Stimulated activated naive CD8-positive, alpha-beta T cell treated with anti-CD3 and anti-CD28 coated beads, Interleukin-15, Interleukin-2, amounts not matched to agents 100 ng/mL and 50 ng/mL, for 24 hours (primary cell): ENCODE measurements at regions not wholly inside any gene's neighbourhood (a gene's known extent, or its start where the extent isn't known, plus 50 kb on each side); places are given as distances from the start of the nearest gene placed in this dataset.
"Not testable (repeated sequence)": the region's sequence is repeated elsewhere in the genome, so short reads cannot be mapped to it uniquely, and the experiment has no call there.

Source experiments
- H3K27ac Mint-ChIP-seq: one replicate; pipeline ENCODE4 v1.8.0; 2021; ENCODE audit warnings: mild to moderate bottlenecking, mixed read lengths
- H3K27me3 Mint-ChIP-seq: one replicate; pipeline ENCODE4 v1.8.0; 2021; ENCODE audit warnings: mixed read lengths
- H3K36me3 Mint-ChIP-seq: one replicate; pipeline ENCODE4 v1.8.0; 2021; ENCODE audit warnings: low read depth, mixed read lengths
- H3K4me1 Mint-ChIP-seq: one replicate; pipeline ENCODE4 v1.8.0; 2021; ENCODE audit warnings: low read depth, mixed read lengths
- H3K4me3 Mint-ChIP-seq: one replicate; pipeline ENCODE4 v1.8.0; 2021; ENCODE audit warnings: mild to moderate bottlenecking, mixed read lengths
- H3K9me3 Mint-ChIP-seq: one replicate; pipeline ENCODE4 v1.8.0; 2021; ENCODE audit warnings: mixed read lengths

DNA sequence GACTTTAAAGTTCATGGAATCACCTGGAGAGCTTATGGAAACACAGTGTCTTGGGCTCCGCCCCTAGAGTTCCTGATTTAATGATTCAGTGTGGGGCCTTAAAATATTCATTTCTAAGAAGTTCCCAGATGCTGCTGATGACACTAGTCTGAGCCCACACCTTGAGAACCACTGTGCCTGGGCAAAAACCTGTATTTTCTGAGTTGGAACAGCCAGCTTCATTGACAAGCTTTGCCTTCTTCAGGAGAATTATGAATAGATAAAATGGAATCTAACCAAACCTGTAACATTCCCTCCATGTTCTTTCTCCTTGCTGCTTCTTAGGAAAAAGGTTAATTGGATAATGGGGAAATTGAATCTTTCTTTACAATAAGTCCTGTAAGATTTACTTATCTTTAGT, 490.7 kb downstream of the DIPK2A start:
- H3K4me3 Mint-ChIP-seq, result no peak overlapping the region
- no peak overlapping the region for H3K27ac Mint-ChIP-seq
- H3K9me3 Mint-ChIP-seq, result peaks cover 4% of the 10 kb centered on the region
- peaks cover 4% of the 10 kb centered on the region for H3K27me3 Mint-ChIP-seq
- no peaks in the 10 kb centered on the region for H3K36me3 Mint-ChIP-seq
- H3K4me1 Mint-ChIP-seq, result no peaks in the 10 kb centered on the region

DNA sequence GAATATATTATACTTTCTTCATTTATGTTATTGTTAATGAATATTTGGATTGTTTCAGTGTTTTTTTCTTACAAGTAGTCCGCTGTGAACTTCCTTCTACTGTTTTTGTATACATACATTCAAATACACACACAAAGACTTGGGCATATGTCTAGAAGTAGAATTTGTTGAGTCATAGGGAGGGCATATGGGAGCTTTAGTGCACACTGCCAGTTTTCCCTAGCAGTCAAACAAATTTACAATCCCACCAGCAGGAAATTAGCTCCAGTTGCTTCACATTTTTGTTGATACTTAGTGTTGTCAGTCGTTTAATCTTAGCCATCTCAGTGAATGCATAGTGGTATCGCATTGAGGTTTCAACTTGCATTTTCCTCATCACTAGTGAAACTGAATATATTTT, 492.3 kb downstream of the DIPK2A start:
- Mint-ChIP-seq H3K9me3 (no peaks in the 10 kb centered on the region), H3K4me1 (no peaks in the 10 kb centered on the region), H3K27me3 (no peaks in the 10 kb centered on the region), H3K27ac (no peak overlapping the region), H3K4me3 (no peak overlapping the region), H3K36me3 (no peaks in the 10 kb centered on the region)

DNA sequence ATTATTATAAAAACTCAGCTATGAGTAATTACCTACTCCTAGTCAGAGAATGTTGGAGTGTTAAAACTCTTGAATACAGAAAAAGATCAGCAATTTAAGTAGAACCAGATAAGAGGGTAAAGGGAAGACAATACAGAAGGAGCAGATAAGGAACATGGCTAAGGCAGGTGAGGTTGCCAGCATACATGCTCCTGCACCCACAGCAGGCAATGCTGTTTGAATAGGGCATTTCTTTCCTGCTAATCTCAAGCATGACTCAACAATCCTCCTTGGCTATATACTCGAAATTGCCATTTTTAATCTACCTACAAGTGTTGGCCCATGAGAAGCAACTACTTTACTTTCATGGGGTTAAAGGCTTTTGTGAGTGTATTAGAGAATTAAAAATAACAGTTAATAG, 494.5 kb downstream of the DIPK2A start:
- Mint-ChIP-seq H3K9me3 (no peaks in the 10 kb centered on the region), H3K4me1 (no peaks in the 10 kb centered on the region)

DNA sequence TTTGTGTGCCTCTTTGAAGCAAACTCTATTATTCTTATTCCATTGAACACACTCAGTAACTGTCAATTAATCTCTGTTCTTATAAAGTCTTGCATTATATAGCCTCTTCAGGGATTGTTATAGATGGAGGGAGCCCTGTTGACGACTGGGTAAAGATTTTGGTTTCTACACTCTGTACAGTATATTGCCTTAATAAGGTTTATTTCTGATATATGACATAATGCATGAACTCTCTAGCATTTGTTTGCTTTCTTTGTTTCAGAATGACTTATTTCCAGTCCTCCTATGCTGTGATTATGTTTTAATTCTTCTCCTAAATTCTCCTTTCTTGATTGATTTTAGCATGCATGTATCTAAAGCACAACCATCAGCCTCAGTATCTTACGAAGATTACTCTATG, 494.9 kb downstream of the DIPK2A start:
- no peaks in the 10 kb centered on the region for H3K4me1 Mint-ChIP-seq
- H3K36me3 Mint-ChIP-seq, result no peaks in the 10 kb centered on the region
- H3K27me3 Mint-ChIP-seq, result no peaks in the 10 kb centered on the region
- no peaks in the 10 kb centered on the region for H3K9me3 Mint-ChIP-seq
- H3K27ac Mint-ChIP-seq, result no peak overlapping the region
- no peak overlapping the region for H3K4me3 Mint-ChIP-seq

More for the DNA sequence above, 494.5 kb downstream of the DIPK2A start:
- no peaks in the 10 kb centered on the region for H3K36me3 Mint-ChIP-seq
- H3K27ac Mint-ChIP-seq, result no peak overlapping the region
- H3K27me3 Mint-ChIP-seq, result no peaks in the 10 kb centered on the region
- no peak overlapping the region for H3K4me3 Mint-ChIP-seq

DNA sequence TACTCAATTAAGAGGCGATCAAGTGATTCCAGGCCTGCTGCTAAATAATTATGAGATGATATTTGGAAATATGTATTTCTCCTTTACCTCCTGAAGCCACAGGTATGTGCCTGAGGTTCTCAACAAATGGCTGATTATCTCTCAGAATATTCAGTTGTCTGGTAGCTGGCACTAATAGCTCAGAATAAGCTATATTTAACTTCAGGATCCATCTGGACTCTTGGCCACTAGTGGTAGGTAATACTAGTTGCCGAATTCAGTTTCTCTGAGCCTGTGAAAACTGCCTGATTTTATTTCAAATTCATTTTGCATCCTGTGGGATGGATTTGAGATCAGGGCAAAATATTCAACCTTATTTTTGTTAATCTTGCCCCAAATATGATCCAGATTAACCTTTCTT, 499.0 kb downstream of the DIPK2A start:
- Mint-ChIP-seq H3K9me3 (no peaks in the 10 kb centered on the region), H3K27me3 (no peaks in the 10 kb centered on the region), H3K4me1 (no peaks in the 10 kb centered on the region), H3K36me3 (no peaks in the 10 kb centered on the region), H3K4me3 (no peak overlapping the region), H3K27ac (no peak overlapping the region)

DNA sequence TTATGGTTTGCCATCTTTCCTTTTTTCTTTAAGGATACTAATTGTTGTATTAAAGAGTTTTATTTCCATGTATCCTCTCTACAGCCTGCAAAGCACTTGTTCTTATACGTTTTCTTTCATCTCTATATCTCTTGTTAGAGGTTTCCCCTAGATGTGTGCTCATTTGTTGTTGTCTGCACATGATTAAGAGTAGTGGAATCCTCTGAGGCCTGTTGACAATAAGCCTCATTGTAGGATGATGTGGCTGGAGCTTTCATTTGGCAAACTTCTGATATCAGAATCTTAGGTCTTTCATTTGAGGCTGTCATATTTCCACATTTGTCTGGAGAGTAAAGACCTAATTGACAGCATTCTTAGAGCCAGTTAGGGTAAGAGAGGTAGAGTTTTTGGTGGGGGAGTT, 506.0 kb downstream of the DIPK2A start:
- Mint-ChIP-seq H3K36me3 (no peaks in the 10 kb centered on the region), H3K4me1 (no peaks in the 10 kb centered on the region), H3K27ac (no peak overlapping the region), H3K9me3 (peaks cover 3% of the 10 kb centered on the region), H3K4me3 (no peak overlapping the region), H3K27me3 (no peaks in the 10 kb centered on the region)

DNA sequence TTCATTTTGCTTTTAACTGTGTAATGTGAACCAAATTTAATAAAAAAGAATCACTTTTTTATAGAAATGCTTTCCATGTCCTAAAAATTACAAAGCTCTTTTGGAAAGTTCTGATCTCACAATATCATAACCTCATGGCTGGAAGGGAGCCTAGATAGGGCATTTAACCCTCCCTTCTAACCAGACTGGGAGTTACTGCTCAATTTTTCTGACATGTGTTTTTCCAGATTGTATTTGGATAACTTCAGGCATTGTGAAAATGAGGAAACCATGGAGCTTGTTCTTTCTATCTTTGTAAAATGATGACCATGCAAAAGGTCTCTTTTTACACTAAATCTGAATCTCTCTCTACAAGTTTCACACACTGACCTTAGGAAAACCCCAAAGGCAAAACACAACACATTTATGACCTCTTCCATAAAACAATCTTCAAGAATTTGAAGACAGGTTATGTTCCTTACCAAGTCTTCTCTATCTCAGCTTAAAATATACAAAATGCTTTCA, 508.8 kb downstream of the DIPK2A start:
- Mint-ChIP-seq H3K9me3 (peaks cover 3% of the 10 kb centered on the region), H3K4me1 (no peaks in the 10 kb centered on the region), H3K4me3 (no peak overlapping the region), H3K27ac (no peak overlapping the region), H3K27me3 (no peaks in the 10 kb centered on the region), H3K36me3 (no peaks in the 10 kb centered on the region)

DNA sequence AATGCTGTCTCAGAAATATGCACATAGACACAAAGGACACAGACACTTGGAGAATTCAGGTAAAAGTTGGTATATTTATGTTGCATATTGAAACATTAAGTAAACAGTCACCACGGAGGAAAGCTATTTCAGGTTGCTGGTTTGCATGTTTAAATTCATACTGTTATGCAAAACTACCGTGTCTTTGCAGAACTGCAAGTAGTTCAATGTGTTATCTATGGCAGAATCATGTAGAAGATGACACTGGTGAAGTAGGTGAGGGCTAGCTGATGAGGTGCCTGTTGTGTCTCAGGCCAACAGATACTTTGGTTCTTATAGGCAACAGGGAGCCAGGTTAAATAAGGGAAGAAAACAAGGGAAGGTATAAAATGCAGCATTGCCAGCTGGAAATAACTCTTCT, 511.3 kb downstream of the DIPK2A start:
- Mint-ChIP-seq H3K27me3 (no peaks in the 10 kb centered on the region), H3K4me1 (no peaks in the 10 kb centered on the region), H3K27ac (no peak overlapping the region), H3K4me3 (no peak overlapping the region), H3K36me3 (no peaks in the 10 kb centered on the region), H3K9me3 (peaks cover 3% of the 10 kb centered on the region)

DNA sequence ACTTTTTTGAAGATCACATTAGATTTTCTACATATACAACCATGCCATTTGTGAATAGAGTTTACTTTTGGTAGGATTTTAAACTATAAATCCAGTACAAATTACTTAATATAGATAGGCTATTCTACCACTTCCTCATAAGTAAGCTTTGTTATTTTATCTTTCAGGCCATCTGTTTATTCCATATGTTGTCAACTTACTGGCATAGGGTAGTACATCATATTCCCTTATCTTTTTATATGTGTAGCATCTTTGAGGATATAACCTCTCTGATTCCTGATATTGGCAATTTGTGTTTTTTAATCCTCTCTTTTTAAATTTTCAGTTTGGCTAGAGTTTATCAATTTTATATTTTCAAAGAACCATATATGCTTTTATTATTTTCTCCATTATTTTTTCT, 515.4 kb downstream of the DIPK2A start:
- Mint-ChIP-seq H3K27me3 (peaks cover 3% of the 10 kb centered on the region), H3K36me3 (no peaks in the 10 kb centered on the region), H3K4me1 (no peaks in the 10 kb centered on the region), H3K27ac (no peak overlapping the region), H3K4me3 (no peak overlapping the region), H3K9me3 (no peaks in the 10 kb centered on the region)

DNA sequence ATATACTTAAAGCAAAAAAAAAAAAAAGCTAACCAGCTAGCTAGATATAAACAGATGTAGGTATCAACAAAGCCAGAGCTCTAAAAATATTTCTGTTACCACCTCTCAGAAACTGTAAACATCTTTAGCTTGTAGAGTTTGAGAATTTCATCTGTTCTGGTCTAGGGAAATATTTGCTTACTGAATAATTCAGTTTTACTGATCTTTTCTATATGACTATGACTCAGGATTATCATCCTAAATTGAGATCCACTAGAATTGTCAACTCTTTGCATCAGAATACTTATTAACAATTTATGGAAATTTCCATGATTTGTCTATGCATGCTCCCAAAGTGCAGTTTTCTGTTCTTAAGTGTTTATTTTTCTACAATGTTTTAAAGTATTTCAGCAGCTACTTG, 517.3 kb downstream of the DIPK2A start:
- Mint-ChIP-seq H3K27ac (no peak overlapping the region), H3K9me3 (no peaks in the 10 kb centered on the region), H3K4me3 (no peak overlapping the region), H3K27me3 (peaks cover 3% of the 10 kb centered on the region), H3K36me3 (no peaks in the 10 kb centered on the region), H3K4me1 (no peaks in the 10 kb centered on the region)

DNA sequence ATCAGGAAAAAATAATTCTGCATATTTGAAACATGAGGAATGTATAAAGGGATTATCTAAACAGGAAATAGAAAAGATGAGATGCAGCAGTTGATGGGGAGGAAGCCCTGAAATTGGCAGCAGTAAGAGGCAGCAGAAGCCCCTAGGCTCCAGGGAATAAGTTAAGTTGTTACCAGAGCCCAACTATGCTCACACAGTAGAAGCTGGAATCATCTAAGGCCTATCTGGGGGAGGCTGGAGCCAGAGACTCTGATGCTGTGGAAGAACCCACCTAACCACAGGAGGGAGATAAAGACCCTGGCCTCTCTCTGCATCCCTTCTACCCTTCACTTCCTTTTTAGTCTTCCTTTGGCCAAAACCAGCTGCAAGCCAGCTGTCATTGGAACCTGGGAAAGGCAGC, 519.7 kb downstream of the DIPK2A start:
- peaks cover 3% of the 10 kb centered on the region for H3K27me3 Mint-ChIP-seq
- H3K4me1 Mint-ChIP-seq, result no peaks in the 10 kb centered on the region

DNA sequence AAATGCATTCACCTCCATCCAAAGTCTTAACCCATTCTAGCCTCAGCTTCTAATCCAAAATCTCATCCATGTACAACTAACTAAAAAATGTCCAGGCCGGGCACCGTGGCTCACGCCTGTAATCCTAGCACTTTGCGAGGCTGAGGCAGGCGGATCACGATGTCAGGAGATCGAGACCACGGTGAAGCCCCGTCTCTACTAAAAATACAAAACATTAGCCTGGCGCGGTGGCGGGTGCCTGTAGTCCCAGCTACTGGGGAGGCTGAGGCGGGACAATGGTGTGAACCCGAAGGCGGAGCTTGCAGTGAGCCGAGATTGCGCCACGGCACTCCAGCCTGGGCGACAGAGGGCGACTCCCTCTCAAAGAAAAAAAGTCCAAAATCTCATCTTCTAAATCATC, 523.0 kb downstream of the DIPK2A start:
- H3K4me3 Mint-ChIP-seq, H3K36me3 Mint-ChIP-seq, H3K4me1 Mint-ChIP-seq, H3K27ac Mint-ChIP-seq, H3K9me3 Mint-ChIP-seq, H3K27me3 Mint-ChIP-seq: not testable (repeated sequence)

More for the DNA sequence above, 519.7 kb downstream of the DIPK2A start:
- Mint-ChIP-seq H3K4me3 (no peak overlapping the region), H3K27ac (no peak overlapping the region), H3K9me3 (no peaks in the 10 kb centered on the region), H3K36me3 (no peaks in the 10 kb centered on the region)

DNA sequence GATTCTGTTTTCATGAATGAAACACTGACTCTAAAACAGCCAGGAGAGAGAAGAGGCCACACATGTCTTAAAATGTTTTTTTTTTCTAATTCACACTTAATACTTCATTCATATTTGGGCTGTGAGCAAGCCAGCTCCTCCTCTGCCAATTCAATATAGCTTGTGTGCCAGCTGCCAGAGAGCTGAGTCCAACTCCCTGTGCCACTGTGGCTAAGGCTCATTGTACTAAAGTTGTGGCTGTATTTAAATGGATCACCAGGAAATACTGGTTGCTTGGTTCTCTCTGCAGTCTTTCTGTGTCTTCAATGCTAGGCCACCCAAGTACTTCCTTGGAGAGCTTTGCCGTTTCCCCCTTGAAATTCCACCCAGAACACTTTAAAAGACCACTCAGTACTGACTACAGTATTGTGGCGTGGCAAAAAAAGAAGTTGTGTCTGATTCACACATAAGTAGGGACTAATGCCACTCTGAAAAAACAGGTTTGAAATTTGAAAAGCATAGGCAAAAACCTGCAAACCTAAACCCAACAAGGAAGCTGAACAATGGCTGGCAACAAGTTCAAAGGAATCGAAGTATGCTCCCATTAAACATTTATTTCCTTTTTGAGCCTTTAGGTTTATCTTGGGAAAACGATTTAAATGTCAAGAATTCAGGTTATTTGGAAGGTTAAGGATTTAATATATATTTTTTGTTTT, 524.7 kb downstream of the DIPK2A start:
- H3K27ac Mint-ChIP-seq, result no peak overlapping the region
- no peaks in the 10 kb centered on the region for H3K36me3 Mint-ChIP-seq
- no peaks in the 10 kb centered on the region for H3K9me3 Mint-ChIP-seq
- H3K27me3 Mint-ChIP-seq, result peaks cover 4% of the 10 kb centered on the region
- no peak overlapping the region for H3K4me3 Mint-ChIP-seq
- H3K4me1 Mint-ChIP-seq, result no peaks in the 10 kb centered on the region

DNA sequence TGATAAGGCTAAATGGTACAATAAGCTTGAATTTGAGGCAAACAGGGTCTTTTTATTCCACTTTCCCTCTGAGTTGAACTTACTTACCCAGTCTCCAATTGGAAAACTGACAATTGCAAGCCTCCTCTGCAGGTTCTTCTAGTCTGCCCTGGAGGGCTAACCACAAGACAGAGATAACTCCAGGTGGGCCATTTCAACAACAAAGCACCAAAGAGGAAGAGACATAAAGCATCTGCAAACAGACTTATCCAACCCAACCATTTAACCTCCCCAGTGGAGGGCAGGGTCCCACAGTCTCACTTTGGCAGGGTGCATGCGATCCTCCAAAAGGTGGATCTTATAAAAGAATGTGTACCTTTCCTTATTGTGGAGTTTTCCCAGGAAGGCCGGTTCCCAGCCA, 525.8 kb downstream of the DIPK2A start:
- Mint-ChIP-seq H3K27me3 (peaks cover 4% of the 10 kb centered on the region), H3K4me1 (no peaks in the 10 kb centered on the region), H3K9me3 (no peaks in the 10 kb centered on the region), H3K4me3 (no peak overlapping the region), H3K27ac (no peak overlapping the region), H3K36me3 (no peaks in the 10 kb centered on the region)

DNA sequence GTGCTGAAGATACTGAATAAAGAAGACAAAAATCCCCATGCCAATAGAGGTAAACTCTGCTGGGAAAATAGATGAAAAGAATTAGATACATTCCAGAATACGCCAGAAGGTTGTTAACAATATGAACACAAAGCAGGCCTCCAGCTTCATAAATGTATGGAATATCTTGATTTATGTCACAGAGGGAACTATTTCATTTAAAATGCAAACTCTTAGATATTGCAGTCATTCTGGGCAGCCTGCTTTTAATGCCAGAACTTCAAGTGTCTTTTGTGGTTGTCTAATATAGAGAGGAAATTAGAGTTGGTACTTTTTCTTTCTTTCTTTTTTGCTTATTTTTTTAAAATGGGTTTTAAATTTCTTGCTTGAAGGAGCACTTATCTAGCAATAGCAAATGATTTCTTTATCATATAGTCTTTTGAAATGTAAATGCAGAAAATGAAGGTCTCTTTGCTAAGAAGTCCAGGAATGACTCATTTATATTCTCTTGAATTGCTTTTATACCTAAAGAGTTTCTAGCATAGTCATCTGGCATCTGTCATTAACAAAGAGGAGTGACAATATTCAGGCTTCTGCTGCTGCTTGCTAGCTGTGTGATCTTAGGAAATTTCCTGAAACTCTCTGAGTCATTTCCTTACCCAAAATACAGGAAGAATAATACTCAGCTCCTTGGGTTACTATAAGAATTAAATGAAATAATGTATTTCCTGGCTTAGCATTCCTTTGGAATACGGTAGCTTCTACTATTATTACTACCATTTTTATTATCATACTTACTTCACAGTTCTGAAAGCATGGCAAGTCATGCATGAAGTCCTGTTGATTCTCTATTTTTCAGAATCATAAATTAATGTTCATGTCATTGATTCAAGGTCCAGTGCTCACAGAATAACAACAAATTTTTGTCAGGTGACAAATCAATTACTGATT, 527.6 kb downstream of the DIPK2A start:
- no peak overlapping the region for H3K4me3 Mint-ChIP-seq
- H3K9me3 Mint-ChIP-seq, result no peaks in the 10 kb centered on the region
- no peaks in the 10 kb centered on the region for H3K4me1 Mint-ChIP-seq
- H3K36me3 Mint-ChIP-seq, result no peaks in the 10 kb centered on the region
- H3K27me3 Mint-ChIP-seq, result peaks cover 4% of the 10 kb centered on the region
- no peak overlapping the region for H3K27ac Mint-ChIP-seq
